Erythroblast (primary cell): ENCODE measurements at regions not wholly inside any gene's neighbourhood (a gene's known extent, or its start where the extent isn't known, plus 50 kb on each side); places are given as distances from the start of the nearest gene placed in this dataset.

ENCODE experiments used
- DNase-seq, 2 experiments: peaks; one replicate each; lab custom pipeline; 2025; lab: John Stamatoyannopoulos, UW
- GATA1 ChIP-seq: IDR thresholded peaks from 2 replicates; pipeline ENCODE4 v1.6.1; 2011; ENCODE audit warnings: low read depth, mild to moderate bottlenecking, control low read depth, low read length, moderate library complexity
- POLR2A ChIP-seq: IDR thresholded peaks from 2 replicates; pipeline ENCODE4 v1.6.1; 2011; ENCODE audit warnings: mild to moderate bottlenecking, low read length

DNA sequence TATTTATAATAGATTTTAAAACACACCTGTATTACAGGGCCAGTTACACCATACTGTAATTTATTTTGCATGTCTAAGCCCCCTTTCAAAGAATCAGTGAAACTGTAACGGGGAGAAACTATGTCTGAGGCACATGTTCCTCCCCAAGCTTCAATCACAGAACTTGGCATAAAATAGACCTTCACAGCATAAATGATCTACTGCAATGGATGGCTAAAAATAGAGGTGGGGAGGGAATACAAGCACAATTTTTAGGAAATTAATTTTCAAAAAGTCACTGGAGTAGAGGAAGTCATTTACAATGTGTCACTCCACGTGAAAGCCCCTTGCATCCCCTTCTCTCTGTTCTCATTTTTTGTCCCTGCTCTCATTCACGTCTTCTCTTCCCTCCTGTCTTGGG, 385.2 kb downstream of the TNS3 start:
- no peak for DNase-seq
- TF ChIP-seq GATA1 (no peak), POLR2A (no peak)

GRCh38 chr7:47196106-47196645, 385.7 kb downstream of the TNS3 start:
- no peak for TF ChIP-seq POLR2A
- no peak for DNase-seq

- DNase-seq, result no peak
- TF ChIP-seq GATA1, result no peak
- no peak for TF ChIP-seq POLR2A
Measured at GRCh38 chr7:47195641-47196040, 386.3 kb downstream of the TNS3 start.

DNA sequence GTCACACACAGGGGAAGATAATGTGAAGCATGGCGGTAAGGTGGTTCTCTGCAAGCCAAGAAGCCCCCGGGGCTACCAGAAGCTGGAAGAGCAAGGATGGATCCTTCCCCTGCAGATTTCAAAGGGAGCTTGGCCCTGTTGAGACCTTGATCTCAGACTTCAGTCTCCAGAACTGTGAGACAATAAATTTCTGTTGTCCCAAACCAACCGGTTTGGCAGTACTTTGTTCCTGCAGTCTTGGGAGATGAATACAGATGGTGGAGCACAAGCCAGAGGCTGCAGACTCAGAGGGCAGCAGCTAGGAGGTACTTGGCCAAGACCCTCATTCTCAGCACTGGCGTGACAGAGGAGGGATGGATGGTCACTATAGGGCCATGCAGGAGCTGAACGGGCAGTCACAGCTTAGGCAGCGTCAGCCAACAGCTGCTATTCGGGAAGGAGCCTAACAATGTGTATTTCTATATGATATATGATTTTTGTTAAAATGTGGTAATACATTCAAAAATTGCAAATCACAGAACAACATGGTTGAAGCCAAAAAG, 387.3 kb downstream of the TNS3 start:
- DNase-seq, result no peak
- TF ChIP-seq POLR2A (no peak), GATA1 (no peak)

DNA sequence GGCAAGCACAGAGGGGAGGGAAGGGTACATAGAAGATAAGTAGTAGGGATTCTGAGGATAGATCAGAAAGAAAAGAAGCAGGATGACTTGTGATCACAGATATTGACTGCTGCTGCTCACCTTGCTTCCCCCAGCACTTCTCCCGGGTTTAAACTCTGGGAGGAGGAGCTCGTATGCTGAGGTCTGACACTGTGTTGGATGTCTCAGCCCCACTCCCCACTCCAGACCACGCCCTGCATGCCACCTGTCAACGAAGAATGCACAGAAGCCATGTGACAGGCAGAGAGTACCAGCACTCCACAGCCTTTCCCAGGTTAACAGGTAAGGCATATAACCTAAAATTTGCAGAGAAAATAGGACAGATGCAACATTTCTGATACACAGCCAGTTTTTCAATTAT, 388.9 kb downstream of the TNS3 start:
- TF ChIP-seq GATA1, result no peak
- TF ChIP-seq POLR2A, result no peak
- DNase-seq, result no peak

DNA sequence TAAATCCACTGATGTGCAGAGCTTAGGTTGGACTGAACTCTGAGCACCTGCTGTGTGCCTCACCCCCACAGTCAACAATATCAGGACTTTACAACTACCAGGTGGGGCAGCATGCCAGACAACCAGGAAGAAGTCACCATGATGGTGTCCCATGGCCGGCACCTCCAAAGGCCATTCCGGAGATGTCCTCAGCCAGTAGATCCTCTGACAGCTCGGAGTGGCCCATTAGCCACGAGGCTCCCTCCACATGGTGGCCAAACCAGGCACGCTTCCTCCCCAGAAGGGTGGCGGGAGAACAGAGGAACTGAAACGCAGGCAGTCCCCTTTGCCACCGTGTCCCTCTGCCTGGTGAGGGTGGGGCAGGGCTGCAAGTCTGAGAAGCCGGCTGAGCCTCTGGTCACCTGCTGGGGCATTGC, 390.0 kb downstream of the TNS3 start:
- no peak for DNase-seq
- TF ChIP-seq GATA1 (no peak), POLR2A (no peak)

DNA sequence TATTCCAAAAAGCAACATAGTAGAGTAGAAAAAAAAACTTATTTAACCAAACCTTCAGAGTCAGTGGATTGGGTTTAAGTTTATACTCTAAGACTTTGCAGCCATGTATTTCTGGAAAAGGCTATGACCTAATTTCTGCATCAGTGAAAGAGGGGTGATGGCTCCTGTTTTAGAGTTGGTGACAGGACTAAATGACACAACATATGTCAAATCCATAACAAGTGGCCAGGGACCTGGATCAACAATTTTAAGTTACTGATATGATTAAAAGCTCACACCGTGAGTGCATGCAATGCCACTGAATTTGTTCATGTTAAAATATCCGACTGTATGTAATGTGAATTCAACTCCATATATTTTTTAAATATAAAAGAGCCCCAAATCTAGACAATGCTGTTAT, 390.6 kb downstream of the TNS3 start:
- no peak for DNase-seq
- no peak for TF ChIP-seq GATA1
- no peak for TF ChIP-seq POLR2A

DNA sequence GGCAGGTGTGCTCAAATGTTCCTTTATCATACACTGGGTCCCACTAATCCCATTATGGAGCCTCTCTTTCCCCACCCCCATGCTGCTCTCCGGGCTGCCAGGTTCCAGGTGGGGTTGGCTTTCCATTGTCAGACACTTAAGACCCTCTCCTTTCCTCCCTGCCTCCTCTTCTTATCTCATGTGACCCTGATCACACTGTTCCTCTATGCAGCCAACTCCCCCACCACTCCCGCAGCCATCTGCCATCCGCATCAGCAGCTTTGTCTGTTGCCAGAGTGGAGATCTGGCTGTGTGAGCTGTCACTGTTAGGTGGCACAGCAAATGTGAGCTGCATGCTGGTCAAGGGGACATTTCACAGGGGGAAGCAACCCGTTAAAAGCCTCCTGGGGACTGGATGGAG, 391.4 kb downstream of the TNS3 start:
- no peak for TF ChIP-seq POLR2A
- TF ChIP-seq GATA1, result no peak
- DNase-seq, result no peak

DNA sequence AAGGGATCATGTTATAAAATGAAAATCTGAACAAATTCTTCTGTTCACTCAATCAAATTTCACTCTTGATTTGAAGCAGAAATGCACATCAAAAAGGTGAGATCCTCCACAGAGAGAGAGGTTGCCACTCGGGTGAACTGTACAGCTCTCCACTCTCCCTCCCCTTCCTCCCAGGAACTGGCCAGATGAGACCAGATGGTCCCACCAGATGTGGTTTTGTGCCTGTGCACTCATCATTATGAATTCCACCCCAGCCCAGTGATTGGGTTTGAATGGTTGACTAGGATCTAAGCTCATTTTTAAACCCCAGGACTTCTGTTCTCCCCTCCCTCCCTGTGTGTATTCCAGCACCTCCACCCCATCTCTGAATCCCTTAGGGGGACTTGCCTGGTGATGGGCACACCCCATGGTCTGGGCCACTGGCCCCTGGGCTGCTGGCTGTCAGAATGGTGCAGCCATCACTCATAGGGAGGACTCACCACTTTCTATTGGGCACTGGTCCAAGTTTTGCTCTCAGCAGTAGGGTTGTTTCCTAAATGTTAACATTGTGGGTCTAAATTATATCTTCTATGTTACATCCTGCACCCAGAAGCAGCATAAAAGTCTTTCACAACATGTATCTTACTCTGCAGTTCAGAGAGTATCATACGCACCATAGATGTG, 393.1 kb downstream of the TNS3 start:
- DNase-seq, result no peak
- TF ChIP-seq GATA1 (no peak), POLR2A (no peak)

- DNase-seq, result no peak
- no peak for TF ChIP-seq GATA1
- TF ChIP-seq POLR2A, result no peak
Measured at GRCh38 chr7:47188136-47188535, 393.8 kb downstream of the TNS3 start.

GRCh38 chr7:47186316-47186715, 395.6 kb downstream of the TNS3 start:
- DNase-seq, result no peak
- TF ChIP-seq POLR2A, result no peak
- no peak for TF ChIP-seq GATA1

- DNase-seq, result no peak
- no peak for TF ChIP-seq POLR2A
- no peak for TF ChIP-seq GATA1
Measured at GRCh38 chr7:47185839-47186238, 396.1 kb downstream of the TNS3 start.

DNA sequence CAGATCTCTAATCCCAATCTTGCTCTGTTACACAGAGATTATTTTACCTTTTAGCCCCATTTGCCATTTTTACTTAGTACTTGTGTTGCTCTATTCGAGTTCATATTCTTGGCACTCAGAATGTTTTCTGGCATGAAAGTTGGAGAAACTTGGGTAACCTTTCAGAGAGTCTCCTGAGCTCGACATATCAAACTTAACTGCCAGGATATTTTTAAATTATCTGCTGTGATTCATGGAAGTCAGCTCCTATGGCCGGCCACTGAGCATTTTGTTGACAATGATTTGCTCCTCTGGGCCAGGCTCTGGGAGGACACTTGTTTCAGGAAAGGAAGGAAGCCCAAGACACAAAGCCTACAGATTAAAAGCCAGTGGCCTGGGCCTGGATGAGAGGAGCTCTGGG, 396.7 kb downstream of the TNS3 start:
- no peak for TF ChIP-seq POLR2A
- no peak for TF ChIP-seq GATA1

GRCh38 chr7:47183862-47184590, 397.9 kb downstream of the TNS3 start:
- TF ChIP-seq POLR2A (no peak), GATA1 (no peak)
- DNase-seq, result no peak

More for the DNA sequence above, 396.7 kb downstream of the TNS3 start:
- no peak for DNase-seq

GRCh38 chr7:47181746-47182361, 400.1 kb downstream of the TNS3 start:
- DNase-seq, result no peak
- TF ChIP-seq POLR2A (no peak), GATA1 (no peak)
